Lung (tissue), 11 donors: ENCODE measurements at regions not wholly inside any gene's neighbourhood (a gene's known extent, or its start where the extent isn't known, plus 50 kb on each side); places are given as distances from the start of the nearest gene placed in this dataset.
A peak's percentile ranks its signal among the peaks of the same experiment; 100 is the strongest.

Source experiments
- ATAC-seq: fragments of 200-7000 bp; cut with Tn5 transposase; one replicate; pipeline ENCODE4 v1.9.1; 2020; ENCODE audit warnings: moderate number of reproducible peaks; ENCODE audit not compliant: insufficient read depth, low FRiP score
- DNase-seq, 3 donors: peaks; one replicate each; pipeline ENCODE4 v3.0.0-alpha.2; 2013 to 2017
- H3K27ac ChIP-seq, 2 donors: one replicate each; pipeline ENCODE4 v1.5.1; 2013; ENCODE audit warnings: mild to moderate bottlenecking in 2 of 2, moderate library complexity in 2 of 2, control low read depth in 1 of 2, inconsistent platforms in 1 of 2, low read depth in 1 of 2, low read length in 1 of 2
- H3K27me3 ChIP-seq, 3 donors: one replicate each; pipeline ENCODE4 v1.5.1; 2013; ENCODE audit warnings: low read length in 2 of 3; ENCODE audit not compliant: control insufficient read depth in 3 of 3, insufficient read depth in 3 of 3
- H3K36me3 ChIP-seq, 4 donors: one replicate each; pipeline ENCODE4 v1.5.1; 2013; ENCODE audit warnings: low read length in 4 of 4, mild to moderate bottlenecking in 1 of 4, moderate library complexity in 1 of 4; ENCODE audit not compliant: control insufficient read depth in 4 of 4, insufficient read depth in 4 of 4
- H3K4me1 ChIP-seq, 5 donors: one replicate each; pipeline ENCODE4 v1.5.1; 2013; ENCODE audit warnings: low read length in 5 of 5, mild to moderate bottlenecking in 2 of 5, moderate library complexity in 1 of 5; ENCODE audit not compliant: control insufficient read depth in 5 of 5, insufficient read depth in 5 of 5
- H3K4me3 ChIP-seq: one replicate; pipeline ENCODE4 v1.5.1; 2013; ENCODE audit warnings: mild to moderate bottlenecking, control low read depth, moderate library complexity
- H3K9ac ChIP-seq, 2 donors: one replicate each; pipeline ENCODE4 v1.5.1; 2013; ENCODE audit warnings: low read length in 2 of 2, control low read depth in 1 of 2; ENCODE audit not compliant: insufficient read depth in 1 of 2
- H3K9me3 ChIP-seq, 4 donors: one replicate each; pipeline ENCODE4 v1.5.1; 2013; ENCODE audit warnings: low read length in 3 of 4, mild to moderate bottlenecking in 1 of 4, moderate library complexity in 1 of 4; ENCODE audit not compliant: control insufficient read depth in 4 of 4, insufficient read depth in 3 of 4
- CTCF ChIP-seq: IDR thresholded peaks from 2 replicates; pipeline ENCODE4 v1.5.1; 2012; ENCODE audit warnings: mild to moderate bottlenecking; ENCODE audit errors: control extremely low read depth, extremely low read depth
- WGBS, 2 donors: extraction: QIAGEN DNeasy Blood & Tissue Kit; methylation state at CpG; one replicate each; pipeline ENCODE4 v1.1.7; 2013; 5-methylcytosine and 5-hydroxymethylcytosine counted together
- donor health status: control.
- donor health status: control.
- donor health status: Bipolar disorder and iron deficiency.
- donor health status: healthy.
- donor health status: DM: yes; HTN: yes; CAD: no.

GRCh38 chr22:25448435-25449051, 115.9 kb upstream of the GRK3 start:
- Histone ChIP-seq H3K9me3 (no peaks in the 10 kb centered on the region), H3K36me3 (peaks cover 0 to 4% (median under 1%) of the 10 kb centered on the region in 4 donors), H3K9ac (peak overlapping the region; percentile 55 to 83), H3K27ac (peak overlapping the region in 1 of 2 donors; percentile 55), H3K4me1 (peaks cover 0 to 13% (median 0%) of the 10 kb centered on the region in 5 donors), H3K4me3 (peak overlapping the region; percentile 85), H3K27me3 (no peaks in the 10 kb centered on the region)
- peak; percentile 26 to 41 (median 39) for DNase-seq
- no peak for TF ChIP-seq CTCF
- no peak for ATAC-seq
- WGBS, 2 donors: 2% methylated on average over 16 of the region's 16 CpGs

- peaks cover 0 to 13% (median 0%) of the 10 kb centered on the region in 5 donors for H3K4me1 ChIP-seq
Measured at GRCh38 chr22:25449781-25450317, 114.6 kb upstream of the GRK3 start.

GRCh38 chr22:25451480-25452114, 112.9 kb upstream of the GRK3 start:
- ATAC-seq (no peak), DNase-seq (no peak)
- Histone ChIP-seq H3K9ac (peak overlapping the region in 1 of 2 donors; percentile 48), H3K9me3 (peaks cover 0 to under 1% (median 0%) of the 10 kb centered on the region in 4 donors), H3K36me3 (peaks cover 0 to 7% (median 4%) of the 10 kb centered on the region in 4 donors), H3K4me1 (peaks cover 0 to 13% (median under 1%) of the 10 kb centered on the region in 5 donors), H3K27ac (no peak overlapping the region), H3K27me3 (no peaks in the 10 kb centered on the region), H3K4me3 (no peak overlapping the region)
- 89 to 96% methylated on average over 2 of the region's 2 CpGs for WGBS, 2 donors
- no peak for TF ChIP-seq CTCF

More at GRCh38 chr22:25449781-25450317, 114.6 kb upstream of the GRK3 start:
- H3K9me3 ChIP-seq: no peaks in the 10 kb centered on the region
- H3K27ac ChIP-seq: no peak overlapping the region
- DNase-seq (no peak), ATAC-seq (no peak)
- H3K27me3 ChIP-seq: no peaks in the 10 kb centered on the region
- no peak overlapping the region for H3K9ac ChIP-seq
- H3K4me3 ChIP-seq: no peak overlapping the region
- peaks cover 0 to 7% (median 2%) of the 10 kb centered on the region in 4 donors for H3K36me3 ChIP-seq
- TF ChIP-seq CTCF: no peak
- WGBS, 2 donors: 91 to 93% methylated on average over 9 of the region's 9 CpGs
